Fibroblast of skin of right quadriceps (primary cell): ENCODE measurements at regions not wholly inside any gene's neighbourhood (a gene's known extent, or its start where the extent isn't known, plus 50 kb on each side); places are given as distances from the start of the nearest gene placed in this dataset.
"Not testable (repeated sequence)": the region's sequence is repeated elsewhere in the genome, so short reads cannot be mapped to it uniquely, and the experiment has no call there.

Experiments
- DNase-seq: peaks from one replicate; pipeline ENCODE4 v3.0.0-alpha.2; 2013

DNA sequence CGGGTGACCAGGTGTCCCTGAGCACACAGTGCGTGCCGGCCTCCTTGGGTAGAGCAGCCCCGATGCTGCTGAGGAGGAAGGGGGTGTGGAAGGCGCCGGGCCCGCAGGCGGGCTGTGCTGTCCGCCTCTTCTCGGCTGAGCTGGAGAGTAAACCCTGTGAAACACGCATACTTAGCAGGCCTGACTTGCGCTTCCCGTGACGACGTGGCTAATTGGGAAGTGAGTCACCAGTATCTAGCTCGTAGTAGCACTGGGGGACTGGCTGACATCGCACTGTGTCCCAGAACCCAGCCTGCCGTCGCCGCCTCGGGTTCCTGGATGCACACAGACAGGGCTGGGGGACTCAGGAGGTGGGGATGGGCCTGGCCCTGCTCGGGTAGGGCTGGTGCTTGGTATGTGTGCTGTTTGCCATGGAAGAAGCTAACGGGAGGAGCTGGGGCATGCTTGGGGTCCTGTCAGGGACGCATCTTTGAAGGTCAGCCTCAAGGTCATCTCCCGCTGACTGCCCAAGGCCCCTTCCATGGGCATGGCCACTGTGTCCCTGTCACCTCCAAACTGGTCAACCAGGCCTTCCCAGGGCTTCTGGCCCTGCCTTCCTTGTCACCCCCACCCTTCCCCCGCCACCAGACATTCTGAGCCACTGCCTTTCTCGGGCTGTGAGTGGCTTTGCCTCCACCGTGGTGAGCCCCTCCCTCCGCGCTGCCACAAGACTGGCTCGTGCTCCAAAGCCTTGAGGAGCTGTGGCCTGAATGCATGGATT lies 1327.0 kb downstream of the BRD1 start:
- DNase-seq, result peak; percentile 85

DNA sequence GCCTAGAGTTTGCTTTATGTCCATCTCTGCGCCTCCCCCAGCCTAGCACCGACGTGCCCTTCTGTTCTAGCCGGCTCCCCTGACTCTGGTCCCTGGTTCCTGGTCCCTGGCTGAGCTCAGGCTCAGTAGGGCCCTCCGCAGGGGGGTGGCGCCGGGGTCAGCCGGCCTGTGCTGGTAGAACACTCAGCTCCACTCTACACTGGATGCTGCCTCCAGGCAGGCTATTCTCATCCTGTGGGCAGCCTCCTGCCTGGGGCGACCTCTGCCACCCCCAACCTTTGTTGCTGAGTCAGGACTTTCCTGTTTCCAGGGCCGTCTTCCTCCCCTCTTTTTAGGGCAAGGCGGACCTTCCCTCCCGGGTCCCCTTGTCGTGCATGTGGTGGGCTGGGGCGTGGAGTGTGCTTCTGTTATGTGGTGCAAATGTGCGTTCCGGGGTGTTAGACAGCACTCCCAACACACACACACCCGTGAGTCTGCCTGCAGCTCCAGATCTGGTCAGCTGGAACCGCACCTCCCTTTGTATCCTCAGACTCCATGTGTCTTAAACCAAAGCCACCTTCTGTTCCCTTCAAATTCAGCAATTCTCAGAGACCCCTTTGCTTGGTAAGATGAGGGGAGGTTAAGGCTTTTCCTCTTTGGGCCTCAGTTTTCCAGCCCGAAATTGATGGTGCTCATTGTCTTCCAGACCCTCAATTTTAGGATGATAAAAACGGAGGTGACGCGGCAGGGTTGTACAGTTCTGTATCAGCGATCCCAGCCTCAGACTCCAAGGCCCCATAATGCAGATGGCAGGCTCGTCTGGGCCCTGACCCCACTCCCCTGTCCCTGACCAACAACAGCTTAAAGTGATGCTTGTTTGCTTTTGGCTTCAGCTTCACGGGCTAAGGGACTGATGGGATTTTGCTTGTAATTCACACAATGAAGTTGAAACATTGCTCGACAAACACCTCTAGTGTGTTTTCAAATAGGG lies 1327.9 kb downstream of the BRD1 start:
- no peak for DNase-seq

DNA sequence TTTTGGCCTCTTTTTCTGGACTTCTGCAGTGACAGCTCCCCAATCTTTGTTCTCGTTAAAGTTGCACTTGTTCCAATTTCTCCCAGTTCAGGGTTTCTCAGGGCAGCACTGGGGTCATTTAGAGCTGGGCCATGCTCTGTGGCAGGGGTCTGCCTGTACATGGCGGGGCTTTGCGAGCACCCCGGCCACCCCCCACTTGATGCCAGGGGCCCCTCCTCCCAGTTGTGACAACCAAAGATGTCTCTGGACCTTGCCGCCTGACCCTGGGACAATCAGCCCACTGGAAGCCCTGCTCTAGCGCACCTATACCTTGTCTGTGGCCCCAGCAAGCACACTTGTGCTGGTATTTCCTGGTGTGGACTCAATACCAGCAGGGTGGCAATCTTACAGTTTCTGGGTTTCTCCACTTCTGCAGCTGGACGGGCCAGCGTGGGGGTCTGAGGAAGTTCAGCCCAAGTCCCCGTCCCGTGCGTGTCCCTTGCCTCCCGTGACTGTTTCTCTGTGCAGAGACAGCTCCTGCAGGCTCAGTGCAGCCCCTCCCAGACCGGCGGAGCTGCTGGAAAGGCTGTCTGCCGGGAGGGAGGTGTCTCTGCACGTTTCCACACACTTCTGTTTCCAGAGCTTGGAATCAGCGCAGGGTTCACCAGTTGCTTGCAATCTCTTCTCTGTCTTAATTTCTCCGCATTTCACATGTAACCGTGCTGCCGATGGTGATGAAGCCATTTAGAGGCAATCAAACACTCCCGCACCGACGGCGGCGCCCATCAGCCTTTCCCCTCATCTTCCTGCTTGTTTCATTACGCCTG lies 1328.9 kb downstream of the BRD1 start:
- no peak for DNase-seq

DNA sequence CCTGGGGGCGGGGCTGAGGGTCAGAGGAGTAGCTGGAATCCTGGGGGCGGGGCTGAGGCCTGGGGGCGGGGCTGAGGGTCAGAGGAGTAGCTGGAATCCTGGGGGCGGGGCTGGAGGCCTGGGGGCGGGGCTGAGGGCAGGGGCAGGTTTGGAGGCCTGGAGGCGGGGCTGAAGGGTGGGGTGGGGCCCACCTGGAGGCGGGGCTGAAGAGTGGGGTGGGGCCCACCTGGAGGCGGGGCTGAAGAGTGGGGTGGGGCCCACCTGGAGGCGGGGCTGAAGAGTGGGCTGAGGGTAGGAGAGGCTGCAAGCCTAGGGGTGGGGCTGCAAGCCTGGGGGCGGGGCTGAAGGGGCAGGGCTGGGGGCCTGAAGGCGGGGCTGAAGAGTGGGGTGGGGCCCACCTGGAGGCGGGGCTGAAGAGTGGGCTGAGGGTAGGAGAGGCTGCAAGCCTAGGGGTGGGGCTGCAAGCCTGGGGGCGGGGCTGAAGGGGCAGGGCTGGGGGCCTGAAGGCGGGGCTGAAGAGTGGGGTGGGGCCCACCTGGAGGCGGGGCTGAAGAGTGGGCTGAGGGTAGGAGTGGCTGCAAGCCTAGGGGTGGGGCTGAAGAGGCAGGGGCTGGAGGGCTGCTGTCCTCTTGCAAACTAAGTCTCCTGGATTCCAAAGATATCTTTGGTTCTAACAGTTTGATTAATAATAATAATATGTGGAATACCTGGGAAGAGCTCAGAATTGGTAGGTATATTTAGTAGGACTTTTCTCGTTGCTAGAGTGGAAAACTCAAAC lies 1329.7 kb downstream of the BRD1 start:
- not testable (repeated sequence) for DNase-seq

DNA sequence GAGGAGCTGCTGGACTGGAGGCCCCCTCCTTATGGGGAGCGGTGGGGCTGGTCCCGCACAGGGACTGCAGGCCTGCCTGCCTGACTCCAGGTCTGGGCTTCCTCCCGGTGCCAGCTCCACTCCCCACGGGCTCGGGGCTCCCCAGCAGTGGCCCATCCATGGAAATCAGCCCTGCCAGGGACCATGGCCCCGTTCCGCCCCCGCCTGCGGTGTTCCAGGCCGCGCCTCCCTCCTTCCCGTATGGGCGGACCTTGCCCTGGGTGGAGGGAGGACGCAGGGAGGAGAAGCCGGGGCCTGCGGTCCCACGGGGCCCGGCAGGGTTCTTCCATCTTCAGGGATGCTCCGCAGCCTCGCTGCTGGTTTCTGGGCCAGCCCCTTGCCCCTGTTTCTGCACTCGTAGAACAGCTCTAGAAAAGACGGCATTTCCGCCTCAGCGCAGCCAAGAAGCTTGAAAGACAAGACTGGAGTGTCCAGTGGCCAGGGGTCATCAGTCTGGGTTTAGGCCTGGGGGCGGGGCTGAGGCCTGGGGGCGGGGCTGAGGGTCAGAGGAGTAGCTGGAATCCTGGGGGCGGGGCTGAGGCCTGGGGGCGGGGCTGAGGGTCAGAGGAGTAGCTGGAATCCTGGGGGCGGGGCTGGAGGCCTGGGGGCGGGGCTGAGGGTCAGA lies 1330.6 kb downstream of the BRD1 start:
- no peak for DNase-seq

DNA sequence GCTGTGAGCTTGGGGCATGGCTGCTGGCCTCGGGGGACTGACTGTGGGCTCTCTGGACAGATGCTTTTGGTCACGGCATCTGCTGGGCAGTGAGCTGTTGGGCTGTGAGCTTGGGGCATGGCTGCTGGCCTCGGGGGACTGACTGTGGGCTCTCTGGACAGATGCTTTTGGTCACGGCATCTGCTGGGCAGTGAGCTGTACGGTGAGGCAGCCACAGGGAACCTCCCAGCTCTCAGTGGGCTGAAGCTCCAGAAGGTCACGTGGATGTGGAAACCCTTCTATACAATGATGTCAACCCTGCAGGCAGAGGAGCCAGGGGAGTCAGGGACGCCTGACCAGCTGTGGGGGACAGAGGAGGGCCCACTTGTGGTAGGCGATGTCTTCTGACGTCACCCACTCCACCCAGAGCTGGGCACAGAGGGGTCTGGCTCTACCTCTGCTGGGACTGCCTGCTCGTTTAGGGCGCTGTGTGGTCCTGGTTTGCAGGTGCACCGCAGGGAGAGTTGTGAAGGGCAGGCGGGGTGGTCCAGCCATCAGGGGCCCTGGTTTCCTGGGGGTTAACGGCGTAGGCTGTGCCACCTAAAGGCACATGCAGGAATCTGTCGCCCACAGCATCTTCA lies 1331.3 kb downstream of the BRD1 start:
- no peak for DNase-seq

DNA sequence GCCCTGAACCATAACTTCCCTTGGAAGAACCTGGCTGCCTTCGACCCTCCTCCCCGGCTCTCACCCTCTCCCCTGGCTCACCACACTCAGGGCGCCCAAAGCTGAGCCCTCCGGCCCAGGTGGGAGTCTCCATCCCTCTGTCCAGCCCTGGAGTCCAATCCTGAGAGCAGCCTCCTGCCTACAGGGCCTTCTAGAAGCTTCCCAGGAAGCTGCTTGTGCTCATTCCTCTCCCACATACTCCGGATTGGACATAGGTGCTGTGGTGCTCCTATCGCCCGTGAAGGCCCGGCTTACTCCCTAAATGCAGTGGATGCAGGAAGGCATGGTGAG lies 1332.0 kb downstream of the BRD1 start:
- DNase-seq, result no peak

DNA sequence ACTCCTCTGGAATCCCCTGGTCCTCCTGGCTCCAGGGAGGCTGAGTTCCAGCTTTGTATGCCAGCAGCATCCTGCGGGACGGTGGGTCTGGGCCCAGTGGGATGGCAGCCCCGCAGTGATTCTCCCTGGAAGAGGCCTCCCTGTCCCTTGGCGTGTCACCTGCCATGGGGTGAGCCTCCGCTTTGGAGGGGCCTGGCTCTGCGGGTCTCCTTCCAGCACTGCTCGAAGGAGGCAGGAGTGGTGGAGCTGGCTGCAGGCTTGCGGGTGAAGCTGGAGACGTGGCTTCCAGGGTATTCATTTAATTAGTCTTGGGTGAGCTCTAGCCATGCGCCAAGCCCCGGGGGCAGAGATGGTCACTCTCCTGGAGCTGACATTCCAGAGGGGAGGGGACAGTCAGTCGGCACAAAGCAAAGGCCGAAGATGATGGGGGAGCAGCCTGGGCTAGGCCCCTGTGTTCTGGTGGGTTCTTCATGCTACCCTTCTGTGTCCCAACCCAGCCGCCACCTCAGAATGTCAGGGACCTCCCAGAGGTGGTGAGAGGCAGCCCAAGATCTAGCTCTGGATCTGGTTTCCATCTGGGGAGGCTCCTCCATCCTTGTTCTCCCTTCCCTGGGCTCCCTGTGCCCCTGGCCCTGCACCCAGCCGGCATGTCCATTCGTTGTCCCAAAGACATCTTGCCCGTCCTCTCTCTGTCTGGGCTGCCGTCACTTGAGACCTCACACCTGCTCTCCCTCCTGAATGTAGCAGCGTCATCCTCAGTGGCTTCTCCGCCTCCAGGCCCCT lies 1332.5 kb downstream of the BRD1 start:
- DNase-seq, result no peak

DNA sequence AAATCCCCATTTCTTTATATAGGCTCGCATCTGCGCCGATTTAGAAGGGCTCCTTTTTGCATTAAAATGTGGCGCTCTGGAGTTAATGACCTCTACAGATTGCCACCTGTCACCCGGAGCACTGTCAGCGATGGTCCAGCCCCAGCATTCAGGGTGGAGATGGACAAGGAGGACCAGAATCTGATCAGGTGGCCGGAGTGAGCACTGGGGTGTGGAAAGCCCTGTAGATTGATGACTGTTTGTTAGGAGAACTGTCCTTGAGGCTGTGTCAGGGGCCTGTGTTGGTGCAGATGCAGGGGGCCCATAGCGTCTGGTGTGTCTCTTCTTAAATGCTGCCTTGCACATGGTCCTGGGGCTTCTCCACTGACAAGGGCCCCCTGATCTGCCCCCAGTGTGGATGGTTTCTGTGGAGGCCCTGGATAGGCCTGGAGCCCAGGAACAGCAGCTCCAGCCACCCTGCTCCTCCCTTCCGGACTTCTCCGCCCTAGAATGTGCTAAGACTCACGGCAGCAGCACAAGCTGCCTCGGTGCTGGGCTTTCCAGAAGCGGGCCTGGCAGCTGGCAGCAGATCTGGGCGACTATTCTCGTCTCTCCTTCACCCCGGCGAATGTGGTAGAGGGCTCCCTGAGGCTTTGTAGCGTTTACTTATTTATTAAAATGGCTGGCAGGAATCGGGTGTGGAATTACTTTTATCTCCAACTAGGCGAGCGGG lies 1333.3 kb downstream of the BRD1 start:
- DNase-seq, result no peak

DNA sequence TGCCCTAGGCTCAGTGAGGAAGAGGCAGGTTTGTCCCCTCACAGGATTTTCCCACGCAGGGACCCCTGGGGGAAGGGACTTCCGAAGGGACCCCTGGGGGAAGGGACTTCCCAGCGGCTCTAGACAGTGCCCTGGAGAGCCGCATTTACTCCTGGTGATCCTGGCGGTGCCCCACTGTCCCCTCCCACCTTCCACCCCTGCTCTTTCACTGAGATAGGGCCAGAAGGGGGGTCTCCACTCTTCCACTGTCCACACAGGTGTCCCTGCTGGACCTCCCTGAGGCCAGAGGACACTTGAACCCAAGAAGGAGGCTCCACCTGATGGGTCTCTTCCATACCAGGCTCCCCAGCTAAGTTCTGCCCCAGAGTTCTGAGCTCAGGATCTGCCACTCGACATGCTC lies 1333.9 kb downstream of the BRD1 start:
- DNase-seq, result no peak

DNA sequence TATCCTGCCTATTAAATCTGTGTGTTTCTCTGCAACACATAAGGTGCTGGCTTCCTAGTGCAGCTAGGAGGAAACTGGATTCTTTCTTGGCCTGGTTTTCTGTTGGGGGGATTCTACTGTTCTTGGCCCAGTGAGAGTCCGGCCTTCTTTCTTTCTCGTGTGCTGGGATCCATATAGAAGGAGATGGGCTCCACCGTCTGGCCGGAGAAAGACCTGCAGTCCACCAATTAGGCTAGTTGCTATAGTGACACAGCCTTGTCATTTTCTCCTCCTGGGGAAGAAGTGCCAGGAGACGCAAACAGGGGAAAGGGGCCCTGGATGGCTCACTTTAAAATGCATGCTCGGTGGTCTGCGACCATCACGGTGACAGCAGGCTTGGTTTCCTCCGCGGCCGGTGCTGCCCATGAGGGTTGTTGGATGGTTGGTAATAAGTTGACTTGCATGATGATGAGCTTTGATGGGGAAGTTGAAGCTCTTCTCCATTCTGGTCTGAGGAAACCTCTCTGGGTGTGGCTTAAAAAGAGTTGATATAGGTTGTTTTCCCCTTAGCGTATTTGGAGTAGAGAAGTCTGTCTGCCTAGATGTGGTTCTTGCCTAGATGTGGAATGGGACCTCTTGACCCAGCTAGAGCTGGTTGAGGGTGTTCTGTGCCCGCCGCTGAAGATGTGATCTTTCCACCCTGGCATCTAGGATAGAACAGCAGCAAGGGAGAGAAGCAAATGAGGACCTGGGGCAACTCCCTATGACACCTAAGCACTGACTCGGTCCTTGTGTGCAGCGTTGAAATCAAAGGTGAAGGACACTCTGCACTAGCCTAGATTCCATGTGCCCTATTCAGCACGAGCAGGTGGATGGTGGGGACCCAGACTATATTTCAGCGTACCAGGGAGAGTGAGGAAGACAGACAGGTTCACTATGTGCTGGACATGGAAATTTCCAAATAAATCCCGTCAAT lies 1335.0 kb downstream of the BRD1 start:
- DNase-seq, result peak; percentile 84

DNA sequence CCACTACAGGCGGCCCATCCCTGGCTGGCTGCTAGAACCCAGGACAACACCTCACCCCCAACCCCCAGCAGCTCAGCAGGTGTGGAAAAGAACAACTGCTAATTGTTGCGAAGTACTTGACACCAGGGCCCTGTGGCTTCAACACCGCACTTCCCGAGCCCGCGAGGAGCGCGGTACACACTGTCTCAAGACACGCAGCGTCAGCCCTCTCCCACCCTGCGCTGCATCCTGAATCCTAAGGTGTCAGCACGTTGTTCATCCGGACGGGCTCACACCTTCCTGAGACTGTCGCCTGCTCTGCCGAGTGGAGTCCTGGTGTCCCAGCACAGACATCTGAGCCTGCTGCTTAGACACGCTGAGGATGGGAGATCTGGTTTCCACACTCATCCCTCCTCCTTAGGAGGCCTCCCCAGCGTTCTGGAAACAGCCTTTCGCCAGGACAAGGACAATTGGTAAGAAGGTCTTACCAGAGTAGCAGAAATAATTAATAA lies 1336.2 kb downstream of the BRD1 start:
- DNase-seq, result peak; percentile 39

DNA sequence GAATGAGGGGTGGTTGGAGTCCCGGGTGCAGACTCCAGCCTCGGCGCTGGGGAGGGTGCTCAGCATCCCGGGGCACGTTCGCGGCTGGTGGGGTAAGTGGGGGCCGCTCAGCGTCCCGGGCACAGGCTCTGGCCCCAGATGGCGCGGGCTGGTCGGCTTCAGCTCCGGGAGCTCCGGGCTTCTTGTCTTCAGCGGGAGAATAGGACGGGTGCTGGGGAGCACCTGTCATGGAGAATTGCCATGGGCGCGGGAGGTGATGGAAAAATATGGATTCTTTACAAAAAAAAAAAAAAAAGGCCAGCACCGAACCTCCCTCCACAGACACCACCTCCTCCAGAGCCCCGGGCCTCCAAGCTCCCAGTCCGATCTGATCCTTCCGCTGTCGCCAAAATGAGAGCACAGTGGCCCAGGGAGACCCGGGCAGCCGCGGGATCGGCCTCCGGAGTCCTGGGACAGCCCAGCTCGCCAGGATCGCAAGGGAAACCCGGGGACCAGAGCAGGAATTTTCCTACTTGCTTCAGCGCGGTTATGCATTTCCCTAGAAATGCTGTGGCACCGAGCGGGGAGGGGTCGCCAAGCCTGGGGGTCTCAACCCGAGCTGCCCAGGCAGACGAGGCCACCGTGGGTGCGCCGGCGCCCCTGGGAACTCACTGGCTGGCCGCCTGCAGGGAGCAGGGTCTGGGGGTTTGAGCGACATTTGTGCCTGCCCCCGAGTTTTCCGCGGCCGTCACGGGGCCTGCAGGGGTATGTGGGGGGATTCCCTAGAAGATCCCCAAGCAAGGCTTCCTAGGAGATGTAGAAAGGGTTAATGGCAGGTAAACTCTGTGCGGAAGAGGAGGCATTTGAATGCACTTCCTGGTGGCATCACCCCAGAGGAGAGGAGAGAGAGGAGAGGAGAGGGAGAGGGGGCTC lies 1336.9 kb downstream of the BRD1 start:
- DNase-seq, result peak; percentile 9

DNA sequence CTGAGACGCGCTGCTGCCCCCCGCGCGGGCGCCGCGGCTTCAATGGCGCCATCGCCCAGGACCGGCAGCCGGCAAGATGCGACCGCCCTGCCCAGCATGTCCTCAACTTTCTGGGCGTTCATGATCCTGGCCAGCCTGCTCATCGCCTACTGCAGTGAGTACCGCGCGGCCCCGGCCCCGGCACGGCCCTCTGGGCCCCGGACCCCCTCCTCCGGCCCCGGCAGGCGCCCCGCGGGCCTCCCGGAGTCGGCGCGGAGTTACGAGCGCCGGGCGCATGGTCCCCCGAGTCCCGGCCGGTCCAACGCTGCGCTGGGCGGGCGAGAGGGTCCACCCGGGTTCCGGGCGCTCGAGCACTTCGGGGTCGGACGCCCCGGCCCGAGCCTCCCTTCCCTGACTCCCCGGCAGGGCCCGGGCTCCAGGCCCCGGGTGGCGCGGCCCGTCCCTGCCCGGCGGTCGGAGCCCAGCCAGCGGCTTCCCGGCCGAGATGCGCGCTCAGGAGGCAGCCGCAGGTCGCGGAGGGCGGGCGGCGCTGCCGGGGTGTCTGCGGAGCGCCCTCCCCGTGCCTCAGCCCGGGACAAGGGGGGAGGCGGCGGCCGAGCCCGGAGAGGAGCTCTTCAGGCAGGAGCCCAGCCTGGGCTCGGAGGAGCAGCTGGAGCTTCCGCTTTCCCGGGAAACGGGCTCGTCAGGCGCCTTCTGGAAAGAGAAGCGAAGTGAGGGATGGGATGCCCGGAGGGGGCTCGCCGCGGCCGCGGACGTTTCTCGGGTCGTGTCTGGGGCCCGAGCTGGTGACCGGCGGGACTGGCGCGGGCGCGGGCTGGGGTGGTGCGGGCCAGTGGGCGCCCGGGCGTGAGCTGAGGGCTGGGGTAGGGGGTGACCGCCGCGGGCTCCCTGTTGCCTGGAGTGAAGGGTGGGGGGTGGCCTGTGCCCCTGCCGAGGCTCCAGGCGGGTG lies 1337.8 kb downstream of the BRD1 start:
- DNase-seq, result peak; percentile 32

DNA sequence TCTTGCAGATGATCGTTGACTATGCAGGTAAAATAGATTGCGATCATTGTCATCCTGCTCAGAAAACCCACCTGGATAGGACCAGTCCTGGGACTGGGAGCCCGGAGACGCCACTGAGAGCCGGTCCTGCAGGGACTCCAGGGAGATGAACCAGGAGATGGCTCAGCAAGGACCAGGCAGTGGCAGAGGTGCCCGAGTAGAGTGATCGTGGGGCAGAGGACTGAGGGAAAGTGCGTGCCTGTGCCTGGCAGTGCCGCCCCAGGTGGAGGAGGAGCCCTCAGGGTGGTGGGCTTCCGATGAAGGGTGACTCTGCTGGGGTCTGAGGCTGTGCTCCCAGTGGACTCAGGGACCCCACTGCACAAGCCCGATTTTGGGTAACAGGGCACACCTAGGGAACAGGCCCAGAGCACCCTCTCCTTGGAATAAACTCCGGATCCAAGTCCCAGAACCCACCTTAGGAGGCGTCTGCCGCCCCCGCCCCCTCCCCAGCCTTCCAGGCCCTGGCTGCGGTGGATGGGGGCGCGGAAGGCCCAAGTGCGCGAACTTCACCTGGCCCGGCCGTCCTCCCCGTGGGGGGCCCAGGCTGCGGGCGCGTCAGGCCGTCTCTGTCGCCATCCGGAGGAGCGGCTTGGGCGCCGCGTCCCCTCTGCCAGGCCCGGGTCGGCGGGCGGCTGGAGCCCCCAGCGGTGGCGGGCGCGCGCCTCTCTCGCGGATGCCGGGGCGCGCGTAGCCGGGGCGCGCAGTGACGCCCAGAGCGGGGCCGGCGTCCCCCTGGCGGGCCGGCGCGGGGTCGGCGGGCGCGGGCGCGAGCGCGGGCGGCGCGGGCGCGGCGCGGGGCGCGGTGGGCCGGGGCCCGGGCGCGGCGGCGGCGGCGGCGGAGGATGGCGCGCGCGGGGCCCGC lies 1338.8 kb downstream of the BRD1 start:
- peak; percentile 22 for DNase-seq
